Right ventricle myocardium inferior (tissue), 1 donor: ENCODE measurements at regions not wholly inside any gene's neighbourhood (a gene's known extent, or its start where the extent isn't known, plus 50 kb on each side); places are given as distances from the start of the nearest gene placed in this dataset.

Experiments used
- ATAC-seq: fragments of 200-7000 bp; cut with Tn5 transposase; one replicate; pipeline ENCODE4 v1.9.1; 2020; ENCODE audit warnings: mild to moderate bottlenecking, moderate library complexity
- DNase-seq: peaks from one replicate; pipeline ENCODE4 v3.0.0; 2021; ENCODE audit errors: missing footprints
- intact Hi-C: fragments of 100-400 bp; cut with DNase I; formaldehyde crosslinking; loops from one replicate; pipeline ENCODE4 v1.11.0; 2022
- donor health status: DM: no; HTN: yes; CAD: no; lungs with severe emphysema.

DNA sequence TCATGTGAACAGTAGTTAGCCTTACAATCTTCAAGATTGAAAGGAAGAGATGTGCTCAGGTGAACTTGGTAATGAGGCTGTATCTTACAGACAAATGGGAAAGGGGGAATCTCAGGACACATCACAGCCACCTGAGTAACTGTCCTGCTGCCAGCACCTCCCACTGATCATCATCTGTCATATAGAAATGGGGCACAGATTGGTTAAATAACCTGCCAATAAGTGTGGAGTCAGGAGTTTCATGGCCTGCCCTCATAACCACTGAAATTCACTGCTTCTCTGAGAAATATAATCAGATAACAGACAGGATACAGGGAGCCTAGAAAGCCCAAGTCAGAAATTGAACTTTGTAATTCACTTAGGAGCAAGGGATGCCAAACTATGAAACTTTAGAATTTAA is 64.9 kb upstream of the TAS2R16 start:
- intact Hi-C loops: no loop called here
- DNase-seq (no peak), ATAC-seq (no peak)

DNA sequence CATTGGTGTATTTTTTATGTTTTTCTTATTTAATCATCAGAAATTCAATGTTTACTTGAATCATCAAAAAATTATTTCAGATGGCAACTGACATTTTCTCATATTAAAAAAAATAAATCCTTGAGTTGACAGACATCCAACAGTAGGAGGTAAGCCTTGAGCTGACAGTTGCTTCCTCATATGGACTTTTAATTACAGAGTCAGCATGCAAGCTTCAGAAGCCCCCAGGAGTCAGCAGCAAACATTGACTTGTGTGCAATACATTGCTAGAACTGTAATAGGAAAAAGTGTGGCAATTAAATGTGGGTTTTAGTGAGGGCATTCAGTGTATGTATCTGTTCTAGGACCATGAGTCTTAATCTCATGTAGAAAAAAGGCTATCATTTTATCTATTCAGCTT is 62.4 kb upstream of the TAS2R16 start:
- intact Hi-C loops: no loop called here
- DNase-seq (no peak), ATAC-seq (no peak)

DNA sequence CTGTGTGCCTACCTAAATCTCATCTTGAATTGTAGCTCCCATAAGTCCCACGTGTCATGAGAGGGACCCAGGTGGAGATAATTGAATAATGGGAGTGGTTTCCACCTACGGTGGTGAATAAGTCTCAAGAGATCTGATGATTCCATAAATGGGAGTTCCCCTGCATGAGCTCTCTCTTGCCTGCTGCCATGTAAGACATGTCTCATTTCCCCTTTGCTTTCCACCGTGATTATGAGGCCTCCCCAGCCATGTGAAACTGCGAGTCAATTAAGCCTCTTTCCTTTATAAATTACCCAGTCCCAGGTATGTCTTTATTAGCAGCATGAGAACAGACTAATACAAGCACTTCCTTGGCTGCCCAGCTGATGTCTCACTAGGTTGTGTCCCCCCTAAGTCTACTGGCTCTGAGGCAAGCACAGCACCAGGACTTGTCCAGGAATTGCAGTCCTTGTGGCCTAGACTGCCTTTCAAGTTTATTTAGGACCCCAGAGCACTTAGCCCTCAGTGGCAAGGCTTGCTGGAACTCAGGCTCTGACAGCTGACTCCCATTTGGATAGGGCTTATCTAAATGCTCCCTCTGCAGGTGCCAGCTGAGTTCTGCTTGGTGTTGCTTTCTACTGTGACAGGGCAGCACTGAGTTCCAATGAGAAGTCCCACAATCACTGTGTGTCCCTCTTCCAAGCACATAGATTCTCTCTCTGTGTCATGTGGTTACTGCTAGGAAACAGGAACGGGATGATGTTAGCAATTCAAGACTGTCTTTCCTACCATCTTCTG is 59.0 kb upstream of the TAS2R16 start:
- intact Hi-C loops: no loop called here
- no peak for DNase-seq
- ATAC-seq: peak; percentile 95

DNA sequence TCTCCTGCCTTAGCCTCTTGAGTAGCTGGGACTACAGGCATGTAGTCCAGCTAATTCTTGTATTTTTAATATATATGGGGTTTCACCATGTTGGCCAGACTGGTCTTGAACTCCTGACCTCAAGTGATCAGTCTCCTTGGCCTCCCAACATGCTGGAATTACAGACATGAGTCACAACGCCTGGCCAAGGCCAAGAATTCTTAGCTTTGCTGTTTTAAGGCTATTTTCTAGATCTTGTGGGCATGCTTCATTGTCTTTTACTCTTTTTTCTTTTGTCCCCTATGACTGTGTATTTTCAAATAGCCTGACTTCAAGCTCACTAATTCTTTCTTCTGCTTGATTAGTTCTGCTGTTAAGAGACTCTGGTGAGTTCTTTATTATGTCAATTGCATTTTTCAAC is 56.4 kb upstream of the TAS2R16 start:
- ATAC-seq (no peak), DNase-seq (no peak)
- intact Hi-C loops: no loop called here

DNA sequence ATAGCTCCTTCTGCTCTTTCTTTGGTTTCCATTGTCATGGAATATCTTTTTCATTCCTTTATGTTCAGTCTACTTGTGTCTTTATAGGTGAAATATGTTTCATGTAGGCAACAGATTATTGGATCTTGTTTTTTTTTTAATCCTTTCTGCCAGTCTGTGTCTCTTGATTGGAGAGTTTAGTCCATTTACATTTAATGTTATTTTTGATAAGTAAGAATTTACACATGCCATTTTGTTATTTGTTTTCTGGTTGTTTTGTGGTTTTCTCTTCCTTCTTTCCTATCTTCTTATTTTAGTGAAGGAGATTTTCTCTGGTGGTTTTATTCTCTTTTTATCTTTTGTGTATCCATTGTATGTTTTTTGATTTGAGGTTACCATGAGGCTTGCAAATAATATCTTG is 52.5 kb upstream of the TAS2R16 start:
- DNase-seq (no peak), ATAC-seq (no peak)
- intact Hi-C loops: no loop called here
